Stimulated activated CD8-positive, alpha-beta memory T cell treated with anti-CD3 and anti-CD28 coated beads, Interleukin-7, amount 100 ng/mL, for 48 hours (primary cell): ENCODE measurements at regions not wholly inside any gene's neighbourhood (a gene's known extent, or its start where the extent isn't known, plus 50 kb on each side); places are given as distances from the start of the nearest gene placed in this dataset.
"Not testable (repeated sequence)": the region's sequence is repeated elsewhere in the genome, so short reads cannot be mapped to it uniquely, and the experiment has no call there.

Source experiments
- DNase-seq, 2 donors: peaks; one replicate each; pipeline ENCODE4 v3.0.0-alpha.2; 2020; ENCODE audit warnings: low read depth in 1 of 2; ENCODE audit errors: extremely low read depth in 1 of 2

- no peak for DNase-seq
Measured at GRCh38 chr13:66154354-66154753, 1075.8 kb downstream of the PCDH9 start.

- no peak for DNase-seq
Measured at GRCh38 chr13:66152596-66152995, 1077.5 kb downstream of the PCDH9 start.

GRCh38 chr13:66144357-66144756, 1085.8 kb downstream of the PCDH9 start:
- DNase-seq, result not testable (repeated sequence)

- DNase-seq, result no peak
Measured at GRCh38 chr13:66139701-66140100, 1090.4 kb downstream of the PCDH9 start.

- no peak for DNase-seq
Measured at GRCh38 chr13:66139250-66139649, 1090.9 kb downstream of the PCDH9 start.

GRCh38 chr13:66138172-66138811, 1091.8 kb downstream of the PCDH9 start:
- no peak for DNase-seq

- DNase-seq, result no peak
Measured at GRCh38 chr13:66137384-66137783, 1092.8 kb downstream of the PCDH9 start.

- DNase-seq, result no peak
Measured at GRCh38 chr13:66128692-66129269, 1101.4 kb downstream of the PCDH9 start.

- DNase-seq, result no peak
Measured at GRCh38 chr13:66128201-66128600, 1101.9 kb downstream of the PCDH9 start.

- DNase-seq, result no peak
Measured at GRCh38 chr13:66117563-66117962, 1112.6 kb downstream of the PCDH9 start.

GRCh38 chr13:66113882-66114526, 1116.1 kb downstream of the PCDH9 start:
- DNase-seq, result no peak

- DNase-seq, result no peak
Measured at GRCh38 chr13:66111628-66112027, 1118.5 kb downstream of the PCDH9 start.

- no peak for DNase-seq
Measured at GRCh38 chr13:66106246-66106645, 1123.9 kb downstream of the PCDH9 start.

- no peak for DNase-seq
Measured at GRCh38 chr13:66102864-66103263, 1127.3 kb downstream of the PCDH9 start.

- no peak for DNase-seq
Measured at GRCh38 chr13:66099825-66100224, 1130.3 kb downstream of the PCDH9 start.

GRCh38 chr13:66098931-66099628, 1131.1 kb downstream of the PCDH9 start:
- no peak for DNase-seq

GRCh38 chr13:66089711-66090110, 1140.4 kb downstream of the PCDH9 start:
- no peak for DNase-seq

- DNase-seq, result no peak
Measured at GRCh38 chr13:66087269-66087710, 1142.8 kb downstream of the PCDH9 start.

- DNase-seq, result no peak
Measured at GRCh38 chr13:66077132-66077689, 1152.9 kb downstream of the PCDH9 start.

- DNase-seq, result no peak
Measured at GRCh38 chr13:66076417-66076816, 1153.7 kb downstream of the PCDH9 start.

GRCh38 chr13:66074018-66074615, 1156.0 kb downstream of the PCDH9 start:
- no peak for DNase-seq
